NCI-H748 (cell line): ENCODE measurements at regions not wholly inside any gene's neighbourhood (a gene's known extent, or its start where the extent isn't known, plus 50 kb on each side); places are given as distances from the start of the nearest gene placed in this dataset.

Experiments
- DNase-seq: peaks from one replicate; lab custom pipeline; 2025; ENCODE audit not compliant: unreplicated experiment; lab: John Stamatoyannopoulos, UW

- DNase-seq: no peak
These were observed 147.1 kb downstream of the NOL4 start for GRCh38 chr18:34077599-34077998.

DNA sequence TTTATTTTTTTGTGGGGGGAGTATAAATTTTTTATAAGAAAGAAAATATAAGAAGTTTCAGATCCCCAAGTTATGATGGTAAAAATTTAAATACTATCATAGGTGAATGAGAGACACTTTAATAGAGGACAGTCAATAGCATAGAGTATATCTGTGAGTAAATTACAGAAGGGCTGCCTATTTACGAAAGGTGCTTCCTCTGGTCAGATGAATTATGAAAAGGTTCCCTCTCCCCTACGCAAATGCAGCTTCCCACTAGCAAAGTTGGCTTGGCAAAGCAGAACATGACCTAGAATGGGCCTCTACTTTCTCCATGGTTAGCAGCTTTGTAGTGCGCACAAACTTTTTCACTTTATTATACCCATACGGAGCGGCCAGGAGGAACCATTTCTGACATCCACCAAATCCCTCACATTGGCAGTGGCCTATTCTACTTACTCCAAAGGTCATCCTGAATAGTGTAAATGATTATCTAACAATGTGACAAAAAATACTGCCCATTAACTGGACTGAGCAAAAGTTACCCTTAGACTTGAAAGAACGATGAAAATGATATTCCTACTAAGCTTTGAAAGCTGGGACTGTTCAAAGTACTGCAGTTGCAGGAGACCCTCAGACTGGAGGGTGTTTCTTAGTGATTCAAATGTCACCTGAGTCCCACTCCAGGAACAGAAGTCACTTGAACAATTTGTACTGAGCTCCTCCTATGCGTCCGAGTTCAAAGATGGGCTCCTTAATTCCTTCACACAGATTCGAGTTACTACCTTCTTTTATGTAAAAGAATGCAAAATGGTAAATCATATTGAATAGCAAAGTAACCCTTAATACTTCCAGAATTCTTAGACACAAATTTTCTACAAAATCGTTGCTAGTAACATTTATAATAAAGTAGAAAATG lies 148.5 kb downstream of the NOL4 start:
- no peak for DNase-seq

GRCh38 chr18:34061226-34061625 lies 163.5 kb downstream of the NOL4 start:
- DNase-seq: no peak

DNA sequence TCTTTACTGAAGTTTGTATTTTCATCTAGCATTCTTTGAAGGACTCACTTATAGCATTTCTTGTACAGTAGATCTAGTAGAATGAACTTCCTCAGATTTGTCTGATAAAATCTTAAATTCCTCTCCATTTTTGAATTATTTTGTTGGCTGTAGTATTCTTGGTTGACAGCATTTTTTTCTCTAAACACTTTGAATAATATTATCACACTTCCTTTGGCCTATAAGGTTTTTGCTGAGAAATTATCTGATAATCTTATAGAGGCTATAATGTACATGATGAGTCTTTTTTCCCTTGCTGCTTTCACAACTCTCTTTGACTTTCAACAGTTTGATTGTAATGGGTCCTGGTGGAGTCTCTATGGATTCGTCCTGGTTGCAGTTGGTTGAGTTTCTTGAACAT lies 169.5 kb downstream of the NOL4 start:
- DNase-seq: no peak

DNA sequence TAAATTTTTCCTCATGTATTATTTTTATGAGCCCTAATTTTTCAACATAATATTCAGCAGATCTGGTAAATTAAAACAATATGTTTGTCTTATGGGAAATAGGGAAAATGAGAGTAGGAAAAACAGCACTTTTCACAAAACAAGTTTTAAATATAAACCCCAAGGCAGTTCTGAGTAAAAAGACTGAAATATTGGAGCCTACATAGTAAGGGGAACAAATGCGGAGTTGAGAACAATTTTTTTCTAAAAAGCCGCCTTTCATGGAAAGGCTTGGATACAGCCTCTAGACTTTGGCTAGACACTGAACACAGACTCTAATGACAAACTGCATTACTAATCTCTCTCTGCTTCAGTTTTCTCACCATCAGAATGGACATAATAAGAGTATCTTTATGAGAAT lies 174.1 kb downstream of the NOL4 start:
- DNase-seq: no peak

- DNase-seq: no peak
These were observed 175.2 kb downstream of the NOL4 start for GRCh38 chr18:34049511-34049910.

DNA sequence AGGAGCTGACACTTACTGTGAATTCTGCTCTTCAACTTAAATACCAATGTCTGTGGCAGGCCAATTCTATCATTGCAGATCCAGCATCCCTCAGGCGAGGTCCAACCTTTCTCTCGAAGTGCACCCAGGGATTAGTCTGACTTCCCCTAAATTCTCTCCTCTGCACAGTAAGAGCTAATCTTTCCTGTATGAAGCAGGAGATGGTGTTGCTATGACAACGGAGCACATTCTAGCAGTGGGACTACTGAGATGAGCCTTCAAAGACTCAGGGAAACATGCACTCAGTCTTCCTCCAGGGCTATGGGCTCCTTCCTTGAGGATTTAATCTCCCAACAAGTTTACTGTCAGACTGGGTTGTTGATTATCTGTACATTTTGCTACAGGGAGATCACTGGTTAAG lies 176.3 kb downstream of the NOL4 start:
- peak; percentile 74 for DNase-seq

- no peak for DNase-seq
These were observed 182.1 kb downstream of the NOL4 start for GRCh38 chr18:34042423-34043146.

DNA sequence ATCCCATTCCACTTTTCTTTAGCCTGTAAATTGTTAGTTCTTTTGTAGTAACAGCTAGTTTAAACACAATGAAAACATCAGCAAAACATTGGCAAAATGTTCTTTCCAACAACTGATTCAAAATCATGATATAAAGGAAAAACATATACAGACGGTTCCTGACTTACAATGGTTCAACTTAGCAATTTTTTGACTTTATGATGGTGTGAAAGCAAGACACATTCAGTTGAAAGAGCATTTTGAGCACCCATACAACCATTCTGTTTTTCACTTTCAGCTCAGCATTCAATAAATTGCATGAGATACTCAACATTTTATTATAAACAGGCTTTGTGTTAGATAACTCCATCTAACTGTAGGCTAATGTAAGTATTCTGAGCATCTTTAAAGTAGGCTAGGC lies 185.1 kb downstream of the NOL4 start:
- no peak for DNase-seq

GRCh38 chr18:34039201-34039600 lies 185.5 kb downstream of the NOL4 start:
- peak; percentile 57 for DNase-seq

DNA sequence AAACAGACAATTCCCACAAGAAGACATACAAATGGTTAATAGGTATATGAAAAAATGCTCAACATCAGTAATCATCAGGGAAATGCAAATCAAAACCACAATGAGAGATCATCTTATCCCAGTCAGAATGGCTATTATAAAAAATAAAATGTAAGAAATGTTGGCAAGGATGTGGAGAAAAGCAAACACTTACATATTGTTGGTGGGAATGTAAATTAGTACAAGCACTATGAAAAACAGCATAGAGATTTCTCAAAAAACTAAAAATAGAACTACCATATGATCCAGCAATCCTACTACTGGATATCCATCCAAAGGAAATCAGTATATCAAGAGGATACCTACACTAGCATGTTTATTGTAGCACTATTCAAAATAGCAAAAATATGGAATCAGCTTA lies 186.6 kb downstream of the NOL4 start:
- DNase-seq: no peak

DNA sequence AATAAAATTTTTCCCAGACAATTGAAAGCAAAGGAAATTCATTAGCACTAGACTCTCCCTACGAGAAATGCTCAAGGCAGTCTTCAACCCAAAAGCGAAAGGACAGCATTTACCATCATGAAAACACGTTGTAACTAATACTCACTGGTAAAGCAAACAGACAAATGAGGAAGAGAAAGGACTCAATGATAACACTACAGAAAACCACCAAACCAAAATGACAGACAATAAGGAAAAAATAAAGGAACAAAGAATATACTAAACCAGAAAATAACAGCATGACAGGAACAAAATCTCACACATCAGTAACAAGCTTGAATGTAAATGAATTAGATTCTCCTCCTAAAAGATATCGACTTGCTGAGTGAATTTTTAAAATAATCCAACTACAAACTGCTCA lies 190.7 kb downstream of the NOL4 start:
- DNase-seq: no peak

GRCh38 chr18:34031810-34032209 lies 192.9 kb downstream of the NOL4 start:
- no peak for DNase-seq

DNA sequence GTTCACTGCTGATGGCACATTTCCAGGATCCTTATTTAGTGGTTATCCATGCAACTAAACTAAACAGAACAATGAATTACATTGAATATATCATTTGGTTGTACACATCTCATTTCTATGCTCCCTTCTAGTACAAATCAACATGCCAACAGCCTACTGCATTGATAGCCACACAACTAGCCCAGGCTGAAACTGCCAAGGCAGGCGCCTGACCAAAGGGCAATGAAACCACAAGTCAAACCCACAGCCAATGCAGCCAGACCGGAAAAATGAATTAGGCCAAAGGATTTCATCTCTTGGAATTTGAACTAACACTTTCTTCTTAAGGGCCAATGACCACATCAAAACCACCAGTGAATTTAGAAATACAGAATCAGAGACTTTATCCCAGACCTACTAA lies 196.4 kb downstream of the NOL4 start:
- no peak for DNase-seq

- DNase-seq: no peak
These were observed 199.4 kb downstream of the NOL4 start for GRCh38 chr18:34025191-34025801.

GRCh38 chr18:34023471-34023870 lies 201.2 kb downstream of the NOL4 start:
- peak; percentile 19 for DNase-seq

DNA sequence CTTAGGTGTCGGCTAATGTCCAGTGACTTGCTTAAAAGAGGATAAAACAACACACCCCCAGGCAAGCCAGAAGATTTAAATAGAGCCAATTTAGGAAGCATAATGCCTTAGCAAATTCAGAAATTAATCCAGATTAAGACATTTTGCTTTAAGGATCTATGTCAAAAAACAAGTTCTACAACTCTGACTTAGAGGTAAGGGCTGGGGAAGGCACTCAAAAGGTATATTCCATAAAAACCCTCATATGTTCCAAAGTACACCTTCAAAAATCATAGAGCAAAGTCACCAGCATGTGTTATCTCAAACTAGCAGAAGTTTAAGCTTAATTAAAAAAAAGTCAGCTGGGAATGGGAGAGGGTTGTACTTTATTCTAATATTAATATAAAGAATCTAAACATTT lies 206.4 kb downstream of the NOL4 start:
- DNase-seq: no peak

GRCh38 chr18:34003687-34004086 lies 221.0 kb downstream of the NOL4 start:
- no peak for DNase-seq

GRCh38 chr18:34002130-34002529 lies 222.6 kb downstream of the NOL4 start:
- DNase-seq: no peak

DNA sequence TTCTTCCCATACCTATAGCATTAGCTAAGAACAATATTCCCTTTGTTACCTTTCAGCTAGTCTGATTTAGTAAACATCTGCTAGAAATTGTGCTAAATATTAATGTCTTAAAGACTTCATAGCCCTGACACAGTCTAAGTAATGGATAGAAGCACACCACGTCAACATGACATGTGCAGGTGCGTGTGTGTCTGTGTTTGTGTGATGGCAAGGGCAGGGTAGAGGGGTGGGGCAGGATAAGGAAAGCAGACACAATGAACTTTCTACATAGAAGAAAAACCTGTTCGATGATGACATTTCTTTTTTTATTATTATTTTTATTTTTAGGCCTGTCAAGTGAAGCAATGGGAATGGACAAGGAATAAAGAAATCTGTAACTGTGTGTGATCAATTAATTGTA lies 223.3 kb downstream of the NOL4 start:
- DNase-seq: peak; percentile 64

DNA sequence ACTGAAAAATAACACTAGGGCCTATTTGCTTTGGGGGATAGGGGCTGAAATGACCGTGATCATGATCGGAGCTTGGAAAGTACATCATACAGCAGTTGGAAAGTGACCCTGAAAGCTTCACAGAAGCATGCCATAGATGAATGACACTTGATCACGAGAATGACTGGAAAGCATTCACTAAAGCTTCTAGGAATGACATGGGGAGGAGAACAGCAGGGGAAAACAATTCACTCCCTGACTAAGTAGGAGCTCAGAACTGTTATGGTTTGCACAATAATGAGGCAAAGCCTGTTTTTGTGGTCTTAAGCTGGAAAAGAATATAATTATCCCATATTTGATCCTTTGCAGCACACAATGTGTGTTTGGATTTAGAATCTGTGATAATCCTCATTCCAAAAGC lies 237.5 kb downstream of the NOL4 start:
- DNase-seq: no peak

DNA sequence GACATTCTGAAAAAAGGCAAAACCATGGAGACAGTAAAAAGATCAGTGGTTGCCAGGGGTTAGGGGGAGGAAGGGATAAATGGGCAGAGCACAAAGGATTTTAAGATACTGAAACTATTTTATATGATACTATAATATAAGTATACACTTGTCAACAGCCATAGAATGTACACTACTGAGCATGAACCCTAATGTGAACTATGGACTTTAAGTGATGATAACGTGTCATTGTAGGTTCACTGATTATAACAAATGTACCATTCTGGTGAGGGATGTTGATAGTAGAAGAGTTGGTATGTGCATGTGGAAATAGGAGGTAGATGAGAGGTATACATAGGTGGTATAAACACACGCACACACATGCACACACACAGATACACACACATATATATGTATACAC lies 241.6 kb downstream of the NOL4 start:
- DNase-seq: no peak
